Hepatocyte (in vitro differentiated cells): ENCODE measurements at regions not wholly inside any gene's neighbourhood (a gene's known extent, or its start where the extent isn't known, plus 50 kb on each side); places are given as distances from the start of the nearest gene placed in this dataset.

Experiments
- DNase-seq: peaks from one replicate; pipeline ENCODE4 v3.0.0-alpha.2; 2016; ENCODE audit warnings: low spot score
- H2AFZ ChIP-seq: fragments of 200-600 bp; sonication (generic); 2 replicates; pipeline ENCODE4 v1.6.0; 2016; ENCODE audit warnings: antibody characterized with exemption, mild to moderate bottlenecking
- H3K27ac ChIP-seq: fragments of 200-600 bp; sonication (generic); 2 replicates; pipeline ENCODE4 v1.5.1; 2016; ENCODE audit warnings: mild to moderate bottlenecking
- H3K27me3 ChIP-seq: fragments of 200-600 bp; sonication (generic); 2 replicates; pipeline ENCODE4 v1.6.1; 2016
- H3K36me3 ChIP-seq: fragments of 200-600 bp; sonication (generic); replicated peaks from 2 replicates; pipeline ENCODE4 v1.5.1; 2016; ENCODE audit warnings: low read depth; ENCODE audit not compliant: insufficient read depth
- H3K4me1 ChIP-seq: fragments of 200-600 bp; sonication (generic); 2 replicates; pipeline ENCODE4 v1.5.1; 2016; ENCODE audit warnings: mild to moderate bottlenecking, moderate library complexity; ENCODE audit not compliant: insufficient read depth
- H3K4me2 ChIP-seq: fragments of 200-600 bp; sonication (generic); 2 replicates; pipeline ENCODE4 v1.6.0; 2016
- H3K4me3 ChIP-seq: fragments of 200-600 bp; sonication (generic); 2 replicates; pipeline ENCODE4 v1.5.1; 2016; ENCODE audit warnings: mild to moderate bottlenecking
- H3K79me2 ChIP-seq: fragments of 200-600 bp; sonication (generic); 2 replicates; pipeline ENCODE4 v1.6.0; 2017; ENCODE audit warnings: mild to moderate bottlenecking
- H3K9me2 ChIP-seq: fragments of 200-600 bp; sonication (generic); replicated peaks from 2 replicates; pipeline ENCODE4 v1.6.0; 2017; ENCODE audit warnings: mild to moderate bottlenecking; ENCODE audit not compliant: insufficient read depth
- H3K9me3 ChIP-seq: fragments of 200-600 bp; sonication (generic); 2 replicates; pipeline ENCODE4 v1.5.1; 2016; ENCODE audit warnings: low read depth, mild to moderate bottlenecking
- H4K20me1 ChIP-seq: fragments of 200-600 bp; sonication (generic); 2 replicates; pipeline ENCODE4 v1.6.0; 2016; ENCODE audit warnings: mild to moderate bottlenecking; ENCODE audit not compliant: insufficient read depth, poor library complexity, severe bottlenecking
- EZH2 ChIP-seq: fragments of 200-600 bp; sonication (generic); IDR thresholded peaks from 2 replicates; pipeline ENCODE4 v1.6.1; 2016; ENCODE audit warnings: antibody characterized with exemption, mild to moderate bottlenecking, borderline replicate concordance
- EZH2phosphoT487 ChIP-seq: fragments of 200-600 bp; sonication (generic); IDR thresholded peaks from one replicate; pipeline ENCODE4 v1.6.1; 2018; ENCODE audit warnings: antibody characterized with exemption, mild to moderate bottlenecking, low read depth, moderate library complexity; ENCODE audit not compliant: unreplicated experiment, severe bottlenecking
- WGBS: methylation state at CpG from one replicate; pipeline ENCODE4 v1.1.6; 2016; ENCODE audit warnings: low lambda C conversion rate; ENCODE audit errors: missing lambda C conversion rate; 5-methylcytosine and 5-hydroxymethylcytosine counted together
- TF ChIP-seq, protein P1 (sequence below): fragments of 200-600 bp; sonication (generic); IDR thresholded peaks from 2 replicates; pipeline ENCODE4 v1.5.1; 2016; ENCODE audit warnings: antibody characterized with exemption, mild to moderate bottlenecking; ENCODE audit not compliant: poor library complexity

DNA sequence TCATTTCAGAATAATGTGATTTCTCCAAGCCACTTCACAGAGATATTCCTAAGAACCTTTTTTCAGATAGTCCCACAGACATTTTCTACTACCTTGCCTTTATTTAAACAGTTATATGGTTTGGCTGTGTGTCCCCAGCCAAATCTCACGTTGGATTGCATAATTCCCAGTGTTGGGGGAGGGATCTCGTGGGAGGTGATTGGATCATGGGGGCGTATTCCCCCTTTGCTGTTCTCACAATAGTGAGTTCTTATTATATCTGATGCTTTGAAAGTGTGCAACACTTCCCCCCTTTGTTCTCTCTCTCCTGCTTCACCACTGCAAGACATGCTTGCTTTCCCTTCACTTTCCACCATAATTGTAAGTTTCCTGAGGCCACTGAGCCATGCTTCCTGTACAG lies 93.6 kb upstream of the ZNF678 start:
- no peak for DNase-seq
- Histone ChIP-seq H4K20me1 (no peaks in the 10 kb centered on the region), H3K79me2 (no peaks in the 10 kb centered on the region), H3K4me3 (no peak overlapping the region), H3K9me2 (no peaks in the 10 kb centered on the region), H3K36me3 (no peaks in the 10 kb centered on the region), H3K27me3 (no peaks in the 10 kb centered on the region), H3K4me2 (no peak overlapping the region), H3K4me1 (no peaks in the 10 kb centered on the region), H2AFZ (no peak overlapping the region), H3K27ac (no peak overlapping the region), H3K9me3 (no peaks in the 10 kb centered on the region)
- WGBS: 82% methylated on average over 3 of the region's 3 CpGs
- TF ChIP-seq EZH2phosphoT487 (no peak), EZH2 (no peak)
- TF ChIP-seq, protein P1, sequence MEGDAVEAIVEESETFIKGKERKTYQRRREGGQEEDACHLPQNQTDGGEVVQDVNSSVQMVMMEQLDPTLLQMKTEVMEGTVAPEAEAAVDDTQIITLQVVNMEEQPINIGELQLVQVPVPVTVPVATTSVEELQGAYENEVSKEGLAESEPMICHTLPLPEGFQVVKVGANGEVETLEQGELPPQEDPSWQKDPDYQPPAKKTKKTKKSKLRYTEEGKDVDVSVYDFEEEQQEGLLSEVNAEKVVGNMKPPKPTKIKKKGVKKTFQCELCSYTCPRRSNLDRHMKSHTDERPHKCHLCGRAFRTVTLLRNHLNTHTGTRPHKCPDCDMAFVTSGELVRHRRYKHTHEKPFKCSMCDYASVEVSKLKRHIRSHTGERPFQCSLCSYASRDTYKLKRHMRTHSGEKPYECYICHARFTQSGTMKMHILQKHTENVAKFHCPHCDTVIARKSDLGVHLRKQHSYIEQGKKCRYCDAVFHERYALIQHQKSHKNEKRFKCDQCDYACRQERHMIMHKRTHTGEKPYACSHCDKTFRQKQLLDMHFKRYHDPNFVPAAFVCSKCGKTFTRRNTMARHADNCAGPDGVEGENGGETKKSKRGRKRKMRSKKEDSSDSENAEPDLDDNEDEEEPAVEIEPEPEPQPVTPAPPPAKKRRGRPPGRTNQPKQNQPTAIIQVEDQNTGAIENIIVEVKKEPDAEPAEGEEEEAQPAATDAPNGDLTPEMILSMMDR: no peak

DNA sequence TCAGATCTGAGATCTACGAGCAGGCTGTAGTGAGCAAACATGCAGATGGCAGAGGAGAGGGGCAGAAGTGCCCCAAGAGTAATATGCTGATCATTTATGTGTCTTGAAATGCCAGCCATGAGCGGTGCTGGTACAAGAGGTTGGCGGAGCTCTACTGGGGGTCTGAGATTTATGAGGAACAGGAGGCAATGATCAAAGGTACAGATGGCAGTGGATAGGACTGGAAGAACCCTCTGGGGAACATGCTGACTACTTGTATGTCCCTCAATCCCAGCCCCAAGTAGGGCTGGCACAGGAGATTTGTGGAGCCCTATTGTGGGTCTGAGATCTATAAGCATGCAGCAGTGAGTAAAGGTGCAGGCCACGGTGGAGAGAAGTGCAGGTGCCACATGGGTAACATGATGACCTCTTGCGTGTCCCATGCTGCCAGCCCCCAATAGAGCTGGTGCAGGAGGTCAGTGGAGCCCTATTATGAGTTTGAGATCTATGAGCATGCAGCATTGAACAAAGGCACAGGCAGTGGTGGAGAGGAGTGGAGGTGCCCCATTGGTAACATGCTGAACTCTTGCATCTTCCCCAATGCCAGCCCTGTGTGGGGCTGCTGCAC lies 97.2 kb upstream of the ZNF678 start:
- 78% methylated on average over 5 of the region's 5 CpGs for WGBS
- H3K9me2 ChIP-seq: no peaks in the 10 kb centered on the region
- no peaks in the 10 kb centered on the region for H3K36me3 ChIP-seq
- no peak for TF ChIP-seq EZH2
- TF ChIP-seq, protein P1: no peak
- no peak for TF ChIP-seq EZH2phosphoT487
- no peak overlapping the region for H3K4me3 ChIP-seq
- H3K9me3 ChIP-seq: no peaks in the 10 kb centered on the region
- no peak overlapping the region for H3K27ac ChIP-seq
- no peaks in the 10 kb centered on the region for H3K27me3 ChIP-seq
- no peak for DNase-seq
- no peaks in the 10 kb centered on the region for H3K79me2 ChIP-seq
- no peaks in the 10 kb centered on the region for H3K4me1 ChIP-seq
- H2AFZ ChIP-seq: no peak overlapping the region
- H4K20me1 ChIP-seq: no peaks in the 10 kb centered on the region
- no peak overlapping the region for H3K4me2 ChIP-seq

DNA sequence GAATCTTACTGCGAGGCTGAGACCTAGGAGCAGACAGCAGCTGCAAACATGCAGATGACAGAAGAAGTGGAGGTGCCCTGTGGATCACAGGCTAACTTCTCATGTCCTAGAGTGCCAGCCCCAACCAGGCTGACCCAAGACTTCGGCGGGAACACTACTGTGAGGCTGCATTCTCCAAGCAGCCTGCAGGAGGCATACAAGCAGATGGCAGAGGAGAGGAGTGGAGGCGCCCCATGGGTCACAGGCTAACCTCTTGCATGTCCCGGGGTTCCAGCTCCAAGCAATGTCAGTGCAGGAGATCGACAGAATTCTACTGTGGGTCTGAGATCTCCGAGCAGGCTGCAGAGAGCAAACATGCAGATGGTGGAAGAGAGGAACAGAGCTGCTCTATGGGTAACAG lies 98.1 kb upstream of the ZNF678 start:
- no peaks in the 10 kb centered on the region for H3K36me3 ChIP-seq
- no peaks in the 10 kb centered on the region for H3K9me3 ChIP-seq
- no peak overlapping the region for H3K4me2 ChIP-seq
- no peak overlapping the region for H3K27ac ChIP-seq
- no peaks in the 10 kb centered on the region for H4K20me1 ChIP-seq
- no peaks in the 10 kb centered on the region for H3K79me2 ChIP-seq
- no peak overlapping the region for H2AFZ ChIP-seq
- H3K4me1 ChIP-seq: no peaks in the 10 kb centered on the region
- no peaks in the 10 kb centered on the region for H3K27me3 ChIP-seq
- 80% methylated on average over 7 of the region's 7 CpGs for WGBS
- TF ChIP-seq EZH2phosphoT487 (no peak), EZH2 (no peak)
- TF ChIP-seq, protein P1: no peak
- no peak for DNase-seq
- H3K9me2 ChIP-seq: no peaks in the 10 kb centered on the region
- no peak overlapping the region for H3K4me3 ChIP-seq

DNA sequence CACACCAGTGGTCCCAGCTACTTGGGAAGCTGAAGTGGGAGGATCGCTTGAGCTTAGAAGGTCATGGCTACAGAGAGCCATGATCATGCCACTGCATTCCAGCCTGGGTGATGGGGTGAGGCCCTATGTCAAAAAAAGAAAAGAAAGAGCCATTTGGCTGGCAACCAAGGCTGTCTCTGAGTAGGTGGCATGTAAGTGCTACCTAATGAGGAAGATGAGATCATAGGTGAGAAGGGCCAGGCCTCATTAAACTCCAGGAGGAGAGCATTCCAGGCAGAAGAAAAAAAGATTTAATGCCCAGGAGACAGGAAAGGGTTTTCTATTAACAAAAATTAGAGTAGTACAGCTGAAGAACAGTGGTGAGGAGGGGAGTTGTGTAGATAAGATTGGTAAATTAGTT lies 103.4 kb upstream of the ZNF678 start:
- Histone ChIP-seq H3K9me2 (no peaks in the 10 kb centered on the region), H3K36me3 (no peaks in the 10 kb centered on the region), H3K4me2 (no peak overlapping the region), H3K79me2 (no peaks in the 10 kb centered on the region), H3K9me3 (no peaks in the 10 kb centered on the region), H3K4me3 (no peak overlapping the region), H3K4me1 (no peaks in the 10 kb centered on the region), H2AFZ (no peak overlapping the region), H3K27me3 (no peaks in the 10 kb centered on the region), H3K27ac (no peak overlapping the region), H4K20me1 (no peaks in the 10 kb centered on the region)
- no peak for DNase-seq
- WGBS: 38% methylated on average over 1 of the region's 1 CpG
- TF ChIP-seq EZH2phosphoT487: no peak
